Adrenal gland (tissue), 5 donors: ENCODE measurements at regions not wholly inside any gene's neighbourhood (a gene's known extent, or its start where the extent isn't known, plus 50 kb on each side); places are given as distances from the start of the nearest gene placed in this dataset.

Experiments
- CTCF ChIP-seq, 6 experiments: fragments of 450-650 bp in 4 of 6; fragments of 200-600 bp in 2 of 6; sonication (generic) in 1 of 6; IDR thresholded peaks; 1 replicate in 5 of 6; 2 replicates in 1 of 6; pipeline versions ENCODE4 v1.5.1 to v1.8.0; 2016 to 2021; ENCODE audit warnings: antibody characterized with exemption in 6 of 6, mild to moderate bottlenecking in 2 of 6, moderate library complexity in 1 of 6
- POLR2A ChIP-seq, 2 donors: fragments of 450-650 bp; IDR thresholded peaks; one replicate each; pipeline ENCODE4 v1.6.1; 2017; ENCODE audit warnings: antibody characterized with exemption in 2 of 2, mild to moderate bottlenecking in 2 of 2, moderate library complexity in 1 of 2
- donor health status: DM: no; HTN: no; CAD: no.

- no peak for TF ChIP-seq CTCF (IDR thresholded peaks at IDR 0.05)
- TF ChIP-seq POLR2A (IDR thresholded peaks at IDR 0.05): no peak
These were observed 260.1 kb upstream of the GIMD1 start for GRCh38 chr4:106628586-106629267.
